HFF-Myc (cell line): ENCODE measurements at regions not wholly inside any gene's neighbourhood (a gene's known extent, or its start where the extent isn't known, plus 50 kb on each side); places are given as distances from the start of the nearest gene placed in this dataset.

Experiments used
- DNase-seq: peaks from one replicate; pipeline ENCODE4 v3.0.0-alpha.2; 2011; ENCODE audit warnings: low read depth; ENCODE audit errors: extremely low read depth
- H3K4me3 ChIP-seq: replicated peaks from 2 replicates; pipeline ENCODE4 v1.5.1; 2011; ENCODE audit warnings: low read depth, mild to moderate bottlenecking, control low read depth, low read length
- CTCF ChIP-seq: IDR thresholded peaks from 2 replicates; pipeline ENCODE4 v1.5.1; 2012; ENCODE audit warnings: mild to moderate bottlenecking, low read depth, low read length, control low read depth; ENCODE audit errors: missing control alignments

GRCh38 chr13:65088906-65089305 is 2141.2 kb downstream of the PCDH9 start:
- no peak overlapping the region for H3K4me3 ChIP-seq
- no peak for TF ChIP-seq CTCF

GRCh38 chr13:65085977-65086376 is 2144.2 kb downstream of the PCDH9 start:
- H3K4me3 ChIP-seq, result no peak overlapping the region
- no peak for DNase-seq
- no peak for TF ChIP-seq CTCF

More at GRCh38 chr13:65088906-65089305, 2141.2 kb downstream of the PCDH9 start:
- no peak for DNase-seq

GRCh38 chr13:65074248-65074647 is 2155.9 kb downstream of the PCDH9 start:
- no peak for DNase-seq
- no peak overlapping the region for H3K4me3 ChIP-seq
- TF ChIP-seq CTCF, result no peak

- no peak for DNase-seq
- TF ChIP-seq CTCF, result no peak
- H3K4me3 ChIP-seq, result no peak overlapping the region
Measured at GRCh38 chr13:65064967-65065366, 2165.2 kb downstream of the PCDH9 start.

- peak; percentile 5 for DNase-seq
- H3K4me3 ChIP-seq, result no peak overlapping the region
- TF ChIP-seq CTCF, result no peak
Measured at GRCh38 chr13:65063753-65064152, 2166.4 kb downstream of the PCDH9 start.

GRCh38 chr13:65057986-65058385 is 2172.2 kb downstream of the PCDH9 start:
- H3K4me3 ChIP-seq, result no peak overlapping the region
- DNase-seq, result no peak
- TF ChIP-seq CTCF, result no peak

GRCh38 chr13:65054277-65054676 is 2175.9 kb downstream of the PCDH9 start:
- DNase-seq, result no peak
- H3K4me3 ChIP-seq, result no peak overlapping the region
- TF ChIP-seq CTCF, result no peak
